Left kidney (tissue), 1 donor: ENCODE measurements at regions not wholly inside any gene's neighbourhood (a gene's known extent, or its start where the extent isn't known, plus 50 kb on each side); places are given as distances from the start of the nearest gene placed in this dataset.
"Not testable (repeated sequence)": the region's sequence is repeated elsewhere in the genome, so short reads cannot be mapped to it uniquely, and the experiment has no call there.

Source experiments
- DNase-seq: peaks from one replicate; pipeline ENCODE4 v3.0.0-alpha.2; 2013

GRCh38 chr20:30484009-30484748 is 773.3 kb upstream of the DEFB115 start:
- no peak for DNase-seq

DNA sequence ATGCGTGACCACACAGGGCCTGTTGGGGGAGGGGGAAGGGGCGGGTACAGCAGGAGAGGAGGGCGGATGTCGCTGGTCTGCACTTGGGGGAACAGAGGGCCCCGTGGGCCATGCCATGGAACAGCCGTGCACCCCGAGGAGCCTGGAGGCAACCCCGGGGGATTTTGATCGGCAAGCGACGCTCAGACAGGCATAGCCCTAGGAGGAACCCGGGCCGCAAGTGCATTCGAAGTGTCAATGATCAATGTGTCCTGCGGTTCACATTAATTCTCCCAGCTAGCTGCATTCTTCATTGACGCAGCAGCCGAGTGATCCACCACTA is 772.8 kb upstream of the DEFB115 start:
- no peak for DNase-seq

DNA sequence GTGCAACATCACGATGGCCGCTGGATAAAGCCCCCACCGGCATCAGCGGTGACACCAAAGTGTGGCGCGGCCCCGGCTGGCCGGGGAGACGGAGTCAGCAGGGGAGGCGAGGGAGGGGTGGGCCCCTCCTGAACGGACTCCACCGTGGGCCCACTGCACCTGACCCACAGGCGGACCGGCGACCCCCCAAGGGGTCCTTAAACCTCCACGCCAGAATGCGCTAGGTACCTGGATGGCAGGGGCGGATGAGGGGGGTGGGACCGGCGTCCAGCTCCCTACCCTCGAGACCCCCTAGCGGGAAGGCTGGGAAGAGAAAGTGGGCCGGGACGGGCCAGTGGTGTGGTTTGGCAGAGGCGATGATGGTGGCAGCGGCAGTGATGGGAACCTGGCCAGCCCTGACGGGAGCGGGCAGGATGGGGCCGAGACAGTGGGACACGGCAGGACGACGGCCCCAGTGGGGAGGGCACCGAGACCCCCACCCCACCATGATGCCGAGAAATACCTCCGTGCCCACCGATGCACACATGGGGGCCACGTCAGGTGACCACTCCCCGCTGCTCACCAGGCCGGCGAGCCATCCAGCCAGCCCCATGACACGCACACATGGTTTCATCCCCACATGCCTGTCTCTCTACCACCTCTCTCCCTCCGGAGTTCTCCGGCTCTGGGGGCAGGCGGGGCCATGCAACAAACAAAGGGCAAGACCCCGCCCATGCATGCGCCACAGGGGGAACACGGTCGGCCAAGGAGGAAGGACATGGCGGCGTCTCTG is 771.9 kb upstream of the DEFB115 start:
- no peak for DNase-seq

DNA sequence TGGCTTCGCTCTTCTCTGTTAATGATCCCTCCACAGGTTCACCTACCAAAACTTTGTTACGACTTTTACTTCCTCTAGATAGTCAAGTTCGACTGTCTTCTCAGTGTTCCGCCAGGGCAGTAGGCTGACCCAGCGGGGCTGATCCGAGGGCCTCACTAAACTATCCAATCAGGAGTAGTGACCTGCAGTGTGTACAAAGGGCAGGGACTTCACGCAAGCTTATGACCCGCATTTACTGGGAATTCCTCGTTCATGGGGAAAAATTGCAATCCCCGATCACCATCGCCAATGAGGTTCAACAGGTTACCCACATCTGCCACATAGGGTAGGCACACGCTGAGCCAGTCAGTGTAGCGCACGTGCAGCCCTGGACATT is 771.4 kb upstream of the DEFB115 start:
- DNase-seq: no peak

GRCh38 chr20:30487461-30487860 is 770.0 kb upstream of the DEFB115 start:
- DNase-seq: not testable (repeated sequence)

GRCh38 chr20:30487947-30488926 is 769.2 kb upstream of the DEFB115 start:
- no peak for DNase-seq

GRCh38 chr20:30488941-30489613 is 768.4 kb upstream of the DEFB115 start:
- DNase-seq: no peak

DNA sequence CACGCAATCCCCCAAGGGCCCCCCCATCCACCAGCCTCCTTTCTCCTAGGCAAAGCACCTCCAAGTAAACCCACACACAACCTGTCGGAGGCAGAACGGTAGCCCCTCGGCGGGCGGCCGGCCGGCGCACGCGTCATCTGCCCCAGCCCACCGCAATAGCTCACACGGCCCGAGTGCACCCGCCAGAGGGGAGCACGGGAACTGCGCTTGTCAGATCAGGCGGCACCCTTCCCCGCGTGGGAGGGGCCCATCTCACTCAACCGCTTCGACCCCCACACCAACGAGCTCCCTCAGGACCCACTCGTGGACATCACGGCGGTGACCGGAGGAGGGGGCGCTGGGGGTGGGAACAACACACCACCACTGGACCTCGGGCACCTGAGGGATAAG is 767.9 kb upstream of the DEFB115 start:
- no peak for DNase-seq

DNA sequence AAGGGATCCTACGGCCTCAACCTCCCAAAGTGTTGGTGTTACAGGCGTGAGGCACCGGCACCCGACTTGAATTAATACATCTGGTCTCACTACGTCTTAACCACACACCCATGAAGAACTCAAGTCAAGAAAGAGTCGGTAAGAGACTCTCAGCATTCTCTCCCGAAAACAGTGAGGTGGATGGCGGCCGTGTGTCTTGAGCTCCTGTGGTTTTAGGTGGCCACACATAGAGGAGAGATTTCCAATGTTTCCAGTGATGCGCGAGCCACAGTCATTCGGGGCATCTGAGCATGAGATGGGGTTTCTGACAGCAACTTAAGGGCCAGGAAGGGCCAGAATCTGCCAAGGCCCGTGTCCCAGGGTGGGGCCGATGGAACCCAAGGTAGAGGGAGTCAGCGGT is 766.4 kb upstream of the DEFB115 start:
- no peak for DNase-seq

DNA sequence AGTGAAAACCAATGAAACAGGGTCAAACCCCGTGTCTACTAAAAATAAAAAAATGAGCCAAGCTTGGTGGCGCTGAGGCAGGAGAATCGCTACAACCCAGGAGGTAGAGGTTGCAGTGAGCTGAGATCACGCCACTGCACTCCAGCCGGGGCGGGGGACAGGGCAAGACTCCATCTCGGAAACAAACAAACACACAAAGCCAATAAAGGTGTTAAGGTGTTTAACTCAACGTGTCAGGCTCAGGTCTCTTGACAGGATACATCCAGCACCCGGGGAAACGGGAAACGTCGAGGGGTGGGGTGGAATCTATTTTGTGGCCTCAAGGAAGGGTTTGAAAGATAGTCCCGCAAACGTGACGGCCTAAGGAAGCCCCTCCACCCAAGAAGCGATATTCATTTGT is 760.8 kb upstream of the DEFB115 start:
- not testable (repeated sequence) for DNase-seq

DNA sequence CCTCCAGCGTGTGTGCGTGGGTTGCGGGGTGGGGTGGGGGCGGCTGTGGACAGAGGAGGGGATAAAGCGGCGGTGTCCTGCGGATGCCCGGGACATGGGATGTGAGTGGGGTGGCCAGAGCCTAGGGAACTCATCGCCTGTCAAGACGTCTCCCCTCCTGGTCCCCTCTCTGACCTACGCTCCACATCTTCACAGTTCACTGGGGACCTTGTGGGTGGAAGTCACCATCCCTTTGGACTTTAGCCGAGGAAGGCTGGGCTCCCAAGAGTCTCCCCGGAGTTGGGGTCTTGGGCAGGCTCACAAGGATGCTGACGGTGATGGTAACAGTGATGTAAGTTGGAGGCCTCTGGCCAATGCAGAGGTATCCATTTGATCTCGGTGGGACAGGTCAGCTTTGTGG is 760.3 kb upstream of the DEFB115 start:
- not testable (repeated sequence) for DNase-seq

GRCh38 chr20:30499123-30499522 is 758.3 kb upstream of the DEFB115 start:
- DNase-seq: no peak

DNA sequence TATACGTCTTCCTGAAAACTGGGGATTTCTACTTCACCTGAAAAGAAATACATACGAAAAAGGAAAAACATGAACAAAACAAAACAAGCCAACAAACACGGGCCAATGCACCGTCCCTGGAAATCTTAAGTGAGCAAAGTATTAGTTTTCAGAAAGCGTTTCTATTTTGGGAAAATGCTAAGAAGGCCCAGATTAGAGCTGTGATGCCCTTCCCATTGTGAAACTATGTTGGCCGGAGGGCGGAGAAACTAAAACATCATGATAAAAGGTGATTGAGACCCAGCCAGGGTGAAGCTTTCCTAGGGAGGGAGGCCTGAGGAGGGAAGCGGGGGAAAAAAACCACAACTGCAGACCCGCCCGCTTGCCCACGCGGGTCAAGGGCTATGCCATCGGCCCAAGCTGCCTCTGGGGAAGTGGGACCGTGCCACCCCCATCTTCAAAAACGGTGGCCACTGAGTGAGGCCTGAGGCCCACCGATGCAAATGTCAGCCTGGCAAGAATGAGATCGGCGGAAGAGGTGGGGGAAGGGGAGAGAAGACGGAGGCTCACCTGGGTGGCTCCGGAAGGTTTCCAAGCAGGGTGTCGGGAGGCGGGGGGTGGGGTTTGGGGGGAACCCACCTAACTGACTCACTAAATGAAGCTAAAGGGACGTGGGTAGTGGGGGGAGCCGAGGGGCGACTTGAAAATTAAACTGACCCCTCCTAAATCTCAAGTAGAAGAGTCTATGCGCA is 757.6 kb upstream of the DEFB115 start:
- not testable (repeated sequence) for DNase-seq

GRCh38 chr20:30500447-30500820 is 757.0 kb upstream of the DEFB115 start:
- not testable (repeated sequence) for DNase-seq

- DNase-seq: no peak
These were observed 756.5 kb upstream of the DEFB115 start for GRCh38 chr20:30500829-30501440.

DNA sequence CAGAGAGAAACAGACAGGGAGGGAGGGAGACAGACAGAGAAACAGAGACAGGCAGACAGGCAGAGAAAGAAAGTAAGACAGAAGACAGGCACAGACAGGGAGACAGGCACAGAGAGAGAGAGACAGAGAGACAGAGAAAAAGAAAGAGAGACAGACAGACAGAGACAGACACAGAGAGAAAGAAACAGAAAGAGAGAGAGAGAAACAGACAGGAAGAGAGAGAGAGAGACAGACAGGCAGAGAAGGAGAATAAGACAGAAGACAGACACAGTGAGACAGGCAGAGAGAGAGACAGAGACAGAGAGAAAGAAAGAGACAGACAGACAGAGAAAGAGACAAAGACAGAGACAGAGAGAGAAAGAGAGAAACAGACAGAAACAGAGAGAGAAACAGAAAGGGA is 754.8 kb upstream of the DEFB115 start:
- no peak for DNase-seq

DNA sequence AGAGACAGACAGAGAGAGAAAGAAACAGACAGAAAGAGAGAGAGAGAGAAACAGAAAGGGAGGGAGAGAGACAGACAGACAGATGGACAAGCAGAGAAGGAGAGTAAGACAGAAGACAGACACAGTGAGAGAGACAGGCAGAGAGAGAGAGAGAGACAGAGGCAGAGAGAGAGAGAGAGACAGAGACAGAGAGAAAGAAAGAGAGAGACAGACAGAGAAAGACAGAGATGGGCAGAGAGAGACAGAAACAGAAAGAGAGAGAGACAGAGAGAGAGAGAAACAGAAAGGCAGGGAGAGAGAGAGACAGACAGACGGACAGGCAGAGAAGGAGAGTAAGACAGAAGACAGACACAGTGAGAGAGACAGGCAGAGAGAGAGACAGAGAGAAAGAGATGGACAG is 754.3 kb upstream of the DEFB115 start:
- DNase-seq: not testable (repeated sequence)

DNA sequence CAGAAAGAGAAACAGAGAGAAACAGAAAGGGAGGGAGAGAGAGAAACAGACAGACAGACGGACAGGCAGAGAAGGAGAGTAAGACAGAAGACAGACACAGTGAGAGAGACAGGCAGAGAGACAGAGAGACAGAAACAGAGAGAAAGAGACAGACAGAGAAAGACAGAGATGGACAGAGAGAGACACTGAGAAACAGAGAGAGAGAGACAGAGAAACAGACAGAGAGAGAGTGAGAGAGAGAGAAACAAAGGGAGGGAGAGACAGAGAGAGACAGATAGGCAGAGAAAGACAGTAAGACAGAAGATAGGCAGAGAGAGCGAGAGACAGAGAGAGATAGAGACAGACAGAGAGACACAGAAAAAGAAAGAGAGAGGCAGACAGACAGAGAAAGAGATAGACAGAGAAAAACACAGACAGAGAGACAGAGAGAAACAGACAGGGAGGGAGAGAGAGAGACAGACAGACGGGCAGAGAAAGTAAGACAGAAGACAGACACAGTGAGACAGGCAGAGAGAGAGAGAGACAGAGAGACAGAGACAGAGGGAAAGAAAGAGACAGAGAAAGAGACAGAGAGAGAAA is 753.4 kb upstream of the DEFB115 start:
- no peak for DNase-seq

DNA sequence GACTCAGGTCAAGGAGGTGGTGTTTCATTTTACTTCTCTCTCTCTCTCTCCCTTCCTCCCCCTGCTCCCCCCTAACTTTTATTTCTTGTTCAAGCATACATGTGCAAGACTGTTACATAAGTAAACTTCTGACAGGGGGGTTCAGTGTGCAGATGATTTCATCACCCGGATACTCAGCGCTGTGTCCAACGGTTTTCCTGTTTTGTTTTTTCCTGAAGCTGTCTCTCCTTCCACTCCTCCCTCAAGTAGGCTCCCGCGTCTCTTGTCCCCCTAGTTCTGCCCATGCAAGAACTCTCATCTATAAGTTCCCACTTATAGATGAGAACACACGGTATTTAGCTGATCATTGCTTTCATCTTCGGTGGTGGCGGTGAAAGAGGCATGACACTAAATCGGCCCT is 751.9 kb upstream of the DEFB115 start:
- DNase-seq: no peak

DNA sequence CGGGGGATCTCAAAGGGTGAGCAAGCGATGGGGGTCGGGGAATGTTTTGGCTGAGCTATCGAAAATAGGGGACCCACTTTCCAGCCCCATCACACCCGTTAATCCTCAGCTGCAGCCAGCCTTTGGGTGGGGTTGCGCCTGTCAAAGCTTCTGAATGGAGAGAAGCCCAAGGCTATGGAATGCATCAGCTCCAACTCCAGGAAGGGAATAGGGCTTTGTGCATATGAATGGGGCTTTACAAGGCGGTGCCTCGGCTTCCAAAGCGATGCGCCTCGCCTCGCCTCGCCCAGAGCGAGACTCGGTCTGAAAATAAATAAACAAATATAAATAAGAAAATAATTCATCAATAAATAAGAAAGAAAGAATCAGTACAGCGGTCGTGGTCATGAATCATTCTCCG is 751.4 kb upstream of the DEFB115 start:
- DNase-seq: no peak

DNA sequence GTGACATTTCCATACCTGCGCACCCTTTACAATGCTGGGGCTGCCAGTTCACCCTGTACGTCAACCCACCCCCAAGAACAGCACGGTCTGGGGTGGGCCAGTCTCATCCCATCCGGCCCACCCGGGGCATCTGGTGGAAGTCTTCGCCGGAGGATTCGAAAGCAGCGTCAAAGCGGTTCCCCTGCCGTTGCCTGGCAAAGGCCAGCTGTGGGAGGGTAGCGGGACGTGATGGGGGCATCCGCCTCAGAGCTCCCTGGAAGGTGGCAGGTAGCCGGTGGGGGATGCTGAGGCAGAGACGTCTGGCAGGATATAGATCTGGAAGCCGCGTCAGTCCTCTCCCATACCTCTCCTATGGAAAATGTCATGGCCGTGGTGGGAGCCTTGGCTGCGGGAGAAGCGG is 749.1 kb upstream of the DEFB115 start:
- DNase-seq: not testable (repeated sequence)
